HepG2 (cell line): ENCODE measurements at regions not wholly inside any gene's neighbourhood (a gene's known extent, or its start where the extent isn't known, plus 50 kb on each side); places are given as distances from the start of the nearest gene placed in this dataset.

Experiments used
- ATAC-seq: fragments of 200-7000 bp; cut with Tn5 transposase; 3 replicates; pipeline ENCODE4 v1.9.1; 2020; ENCODE audit warnings: mild to moderate bottlenecking, moderate library complexity
- BruUV-seq: library from RNA; stranded (reverse); fragments of 400-500 nt; replicated peaks from 2 replicates; lab custom pipeline; 2021; lab: Mats Ljungman, UMichigan
- CTCF ChIA-PET: fragments of 300-600 bp; formaldehyde crosslinking; extraction: SDS; loops from one replicate; lab custom pipeline; 2021; ENCODE audit warnings: low total read pairs, inconsistent platforms, low intra/inter-chr PET ratio; lab: Yijun Ruan, JAX
- POLR2A ChIA-PET: fragments of 350-600 bp; sonication (Branson Sonifier 250); formaldehyde crosslinking; loops from one replicate; lab custom pipeline; 2020; ENCODE audit warnings: antibody characterized with exemption, inconsistent platforms; lab: Yijun Ruan, JAX
- DNase-seq: peaks from one replicate; pipeline ENCODE4 v3.0.0-alpha.2; 2015; ENCODE audit warnings: low spot score
- FAIRE-seq: peaks from 3 replicates; lab custom pipeline; 2011; peaks lifted over from hg19 to GRCh38; lab: Jason Lieb, UNC
- H2AFZ ChIP-seq: one replicate; pipeline ENCODE4 v1.6.1; 2011; ENCODE audit warnings: low read length, inconsistent platforms
- H3K27ac ChIP-seq: fragments of 300-600 bp; 3 replicates; pipeline ENCODE4 v1.8.0; 2011; ENCODE audit warnings: mixed run types, mild to moderate bottlenecking, mixed read lengths, low read length, inconsistent platforms; ENCODE audit not compliant: insufficient read depth; ENCODE audit errors: extremely low read length
- H3K27me3 ChIP-seq, 2 experiments: fragments of 200-600 bp in 1 of 2; 2 replicates in 1 of 2; 3 replicates in 1 of 2; pipeline versions ENCODE4 v1.6.0 to v1.8.0; 2011; ENCODE audit warnings: low read length in 2 of 2, mild to moderate bottlenecking in 2 of 2, moderate library complexity in 2 of 2, inconsistent platforms in 1 of 2; ENCODE audit not compliant: insufficient read depth in 2 of 2, control insufficient read depth in 1 of 2
- H3K36me3 ChIP-seq, 2 experiments: fragments of 200-600 bp in 1 of 2; replicated peaks in 1 of 2; 2 replicates in 1 of 2; 3 replicates in 1 of 2; pipeline versions ENCODE4 v1.5.1 to v1.8.0; 2011; ENCODE audit warnings: low read length in 2 of 2, inconsistent platforms in 1 of 2; ENCODE audit not compliant: insufficient read depth in 2 of 2, control insufficient read depth in 1 of 2
- H3K4me1 ChIP-seq: 2 replicates; pipeline ENCODE4 v1.5.1; 2012; ENCODE audit warnings: low read length, inconsistent platforms; ENCODE audit not compliant: insufficient read depth
- H3K4me2 ChIP-seq: 2 replicates; pipeline ENCODE4 v1.6.0; 2011; ENCODE audit warnings: low read depth, low read length, inconsistent platforms
- H3K4me3 ChIP-seq, 3 experiments: fragments of 200-600 bp in 1 of 3; sonication (generic), shearing (Covaris generic) in 1 of 3; replicated peaks in 1 of 3; 2 replicates each; pipeline ENCODE4 v1.5.1; 2011 to 2016; ENCODE audit warnings: low read length in 3 of 3, inconsistent platforms in 2 of 3, low read depth in 2 of 3, mild to moderate bottlenecking in 2 of 3, control low read depth in 1 of 3, mixed read lengths in 1 of 3; ENCODE audit not compliant: insufficient read depth in 1 of 3
- H3K79me2 ChIP-seq: one replicate; pipeline ENCODE4 v1.6.1; 2011; ENCODE audit warnings: low read length, inconsistent platforms; ENCODE audit not compliant: insufficient read depth
- H3K9ac ChIP-seq: 2 replicates; pipeline ENCODE4 v1.6.0; 2011; ENCODE audit warnings: mild to moderate bottlenecking, low read depth, low read length, inconsistent platforms; ENCODE audit not compliant: insufficient read depth
- H3K9me3 ChIP-seq: 2 replicates; pipeline ENCODE4 v1.5.1; 2012; ENCODE audit warnings: mild to moderate bottlenecking, low read length
- H4K20me1 ChIP-seq: 2 replicates; pipeline ENCODE4 v1.6.0; 2011; ENCODE audit warnings: inconsistent platforms, mild to moderate bottlenecking, low read length, moderate library complexity; ENCODE audit not compliant: insufficient read depth
- FOXK2 ChIP-seq: fragments of 450-650 bp; IDR thresholded peaks from 2 replicates; pipeline ENCODE4 v1.6.1; 2016
- FUBP1 ChIP-seq: sonication (generic); formaldehyde crosslinking; IDR thresholded peaks from 2 replicates; pipeline ENCODE4 v1.5.1; 2020; ENCODE audit warnings: missing genetic modification reagents, mild to moderate bottlenecking, borderline replicate concordance
- LCORL ChIP-seq, 2 experiments: fragments of 450-650 bp in 1 of 2; sonication (generic) in 1 of 2; formaldehyde crosslinking in 1 of 2; IDR thresholded peaks; 2 replicates each; pipeline versions ENCODE4 v1.5.0 to v1.6.1; 2017 to 2020; ENCODE audit warnings: antibody characterized with exemption in 1 of 2, missing genetic modification reagents in 1 of 2
- NCOA1 ChIP-seq: sonication (generic); formaldehyde crosslinking; IDR thresholded peaks from 2 replicates; pipeline ENCODE4 v1.9.0; 2021; ENCODE audit warnings: missing genetic modification reagents
- RARA ChIP-seq: IDR thresholded peaks from 2 replicates; pipeline ENCODE4 v1.6.1; 2016; ENCODE audit warnings: missing genetic modification reagents, missing compliant biosample characterization
- ZBTB33 ChIP-seq: sonication (generic); formaldehyde crosslinking; IDR thresholded peaks from 2 replicates; pipeline ENCODE4 v1.4.0; 2020; ENCODE audit warnings: missing genetic modification reagents
- ZBTB43 ChIP-seq: sonication (generic); formaldehyde crosslinking; conservative IDR thresholded peaks from 2 replicates; pipeline ENCODE4 v1.4.0; 2020; ENCODE audit warnings: missing genetic modification reagents
- ZNF124 ChIP-seq: sonication (generic); formaldehyde crosslinking; IDR thresholded peaks from 2 replicates; pipeline ENCODE4 v1.4.0; 2020; ENCODE audit warnings: missing genetic modification reagents
- WGBS: methylation state at CpG from one replicate; pipeline ENCODE4 v1.1.6; 2017; ENCODE audit warnings: low lambda C conversion rate; 5-methylcytosine and 5-hydroxymethylcytosine counted together
- in situ Hi-C: cut with HindIII; loops from 2 replicates; pipeline ENCODE4 v1.10.0; 2017; ENCODE audit warnings: low pct_unique_long_range_greater_than_20kb; ENCODE audit not compliant: extremely low pct_ligation_motif_present
- intact Hi-C: fragments of 100-400 bp; cut with micrococcal nuclease; formaldehyde crosslinking; loops from one replicate; pipeline ENCODE4 v1.10.0; 2022; ENCODE audit not compliant: unreplicated experiment

GRCh38 chr5:57791875-57792274, 309.3 kb upstream of the ACTBL2 start:
- in situ Hi-C loops (no loop called here), intact Hi-C loops (no loop called here)
- Histone ChIP-seq H3K4me2 (no peak overlapping the region), H3K79me2 (no peaks in the 10 kb centered on the region), H2AFZ (no peak overlapping the region), H3K4me3 (no peak overlapping the region), H3K36me3 (no peaks in the 10 kb centered on the region), H4K20me1 (no peaks in the 10 kb centered on the region; the same call in 1 of the 2 replicates), H3K27ac (no peak overlapping the region), H3K9ac (no peak overlapping the region), H3K27me3 (no peaks in the 10 kb centered on the region), H3K4me1 (no peaks in the 10 kb centered on the region), H3K9me3 (no peaks in the 10 kb centered on the region)
- DNase-seq (no peak), ATAC-seq (no peak), FAIRE-seq (no peak)
- ChIA-PET CTCF (no interaction called here), POLR2A (no interaction called here)
- 0% methylated on average over 1 of the region's 1 CpG for WGBS
- no TSS peak for BruUV-seq
- TF ChIP-seq ZBTB43 (no peak), FUBP1 (CRISPR knock-in tag) (no peak), LCORL (IDR thresholded peaks at IDR 0.05) (no peak), LCORL (CRISPR knock-in tag; IDR thresholded peaks at IDR 0.05) (no peak), NCOA1 (CRISPR knock-in tag) (no peak), ZBTB33 (no peak), FOXK2 (no peak), RARA (CRISPR knock-in tag) (no peak), ZNF124 (CRISPR knock-in tag) (no peak)
